H1 (cell line): ENCODE measurements at regions not wholly inside any gene's neighbourhood (a gene's known extent, or its start where the extent isn't known, plus 50 kb on each side); places are given as distances from the start of the nearest gene placed in this dataset.

Experiments
- TF ChIP-seq, protein P1 (sequence below): IDR thresholded peaks from 2 replicates; pipeline ENCODE4 v1.6.1; 2012; ENCODE audit warnings: low read length, inconsistent platforms

DNA sequence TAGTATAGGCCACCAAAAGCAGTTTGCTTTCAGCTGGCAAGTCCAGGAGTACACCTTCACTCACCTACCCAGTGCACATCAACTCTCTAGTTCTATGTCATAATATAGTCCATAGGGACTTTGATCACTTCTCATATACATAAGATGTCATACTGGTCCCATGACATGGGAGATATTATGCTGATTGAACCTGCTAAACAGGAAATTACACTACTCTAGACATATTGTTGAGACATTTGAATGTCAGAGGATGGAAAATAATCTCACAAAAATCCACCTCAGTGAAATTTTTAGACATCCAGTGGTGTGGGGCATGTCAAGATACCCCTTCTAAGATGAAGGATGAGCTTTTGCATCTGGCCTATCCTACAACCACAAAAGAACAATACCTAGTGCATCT is 322.5 kb downstream of the EN1 start (continued):
- TF ChIP-seq, protein P1, sequence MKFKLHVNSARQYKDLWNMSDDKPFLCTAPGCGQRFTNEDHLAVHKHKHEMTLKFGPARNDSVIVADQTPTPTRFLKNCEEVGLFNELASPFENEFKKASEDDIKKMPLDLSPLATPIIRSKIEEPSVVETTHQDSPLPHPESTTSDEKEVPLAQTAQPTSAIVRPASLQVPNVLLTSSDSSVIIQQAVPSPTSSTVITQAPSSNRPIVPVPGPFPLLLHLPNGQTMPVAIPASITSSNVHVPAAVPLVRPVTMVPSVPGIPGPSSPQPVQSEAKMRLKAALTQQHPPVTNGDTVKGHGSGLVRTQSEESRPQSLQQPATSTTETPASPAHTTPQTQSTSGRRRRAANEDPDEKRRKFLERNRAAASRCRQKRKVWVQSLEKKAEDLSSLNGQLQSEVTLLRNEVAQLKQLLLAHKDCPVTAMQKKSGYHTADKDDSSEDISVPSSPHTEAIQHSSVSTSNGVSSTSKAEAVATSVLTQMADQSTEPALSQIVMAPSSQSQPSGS, result no peak
